Activated CD4-positive, alpha-beta memory T cell treated with anti-CD3 and anti-CD28 coated beads for 36 hours (primary cell): ENCODE measurements at regions not wholly inside any gene's neighbourhood (a gene's known extent, or its start where the extent isn't known, plus 50 kb on each side); places are given as distances from the start of the nearest gene placed in this dataset.

Experiments used
- CTCF ChIA-PET: fragments of 350-600 bp; sonication (Branson Sonifier 250); formaldehyde crosslinking; loops from one replicate; lab custom pipeline; 2021; ENCODE audit warnings: antibody characterized with exemption, inconsistent platforms; lab: Charles Lee
- POLR2A ChIA-PET: fragments of 350-600 bp; sonication (Branson Sonifier 250); formaldehyde crosslinking; loops from one replicate; lab custom pipeline; 2021; ENCODE audit warnings: antibody characterized with exemption; lab: Charles Lee
- DNase-seq: peaks from one replicate; pipeline ENCODE4 v3.0.0-alpha.2; 2020
- H3K27ac Mint-ChIP-seq: one replicate; pipeline ENCODE4 v1.8.0; 2021; ENCODE audit warnings: mixed read lengths
- H3K27me3 Mint-ChIP-seq: one replicate; pipeline ENCODE4 v1.8.0; 2021; ENCODE audit warnings: mixed read lengths
- H3K36me3 Mint-ChIP-seq: one replicate; pipeline ENCODE4 v1.8.0; 2021; ENCODE audit warnings: mixed read lengths
- H3K4me1 Mint-ChIP-seq: one replicate; pipeline ENCODE4 v1.8.0; 2021; ENCODE audit warnings: low read depth, mixed read lengths
- H3K4me3 Mint-ChIP-seq: one replicate; pipeline ENCODE4 v1.8.0; 2021; ENCODE audit warnings: mild to moderate bottlenecking, mixed read lengths
- H3K9me3 Mint-ChIP-seq: one replicate; pipeline ENCODE4 v1.8.0; 2021; ENCODE audit warnings: mixed read lengths
- intact Hi-C: fragments of 100-400 bp; cut with micrococcal nuclease; formaldehyde crosslinking; loops from one replicate; pipeline ENCODE4 v1.15.1; 2023

DNA sequence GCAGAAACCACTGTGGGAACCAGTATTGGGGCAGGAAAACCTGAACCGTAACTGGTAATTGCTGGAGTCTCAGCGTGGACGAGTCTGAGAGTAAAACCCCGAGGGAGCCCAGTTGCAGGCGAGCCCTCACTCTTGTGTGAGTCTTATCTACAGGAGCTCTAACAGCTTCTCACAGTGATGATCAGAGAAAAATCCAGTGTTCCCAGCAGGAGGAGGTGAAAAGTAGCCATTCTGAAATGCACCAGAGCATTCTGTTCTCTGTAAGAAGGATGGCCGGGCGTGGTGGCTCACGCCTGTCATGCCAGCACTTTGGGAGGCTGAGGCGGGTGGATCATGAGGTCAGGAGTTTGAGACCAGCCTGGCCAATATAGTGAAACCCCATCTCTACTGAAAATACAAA is 161.2 kb downstream of the COPRS start:
- H3K9me3 Mint-ChIP-seq, result no peaks in the 10 kb centered on the region
- intact Hi-C loops, result no loop called here
- no peak overlapping the region for H3K27ac Mint-ChIP-seq
- H3K4me3 Mint-ChIP-seq, result no peak overlapping the region
- ChIA-PET CTCF (no interaction called here), POLR2A (no interaction called here)
- H3K27me3 Mint-ChIP-seq, result peaks cover 10% of the 10 kb centered on the region
- no peaks in the 10 kb centered on the region for H3K4me1 Mint-ChIP-seq
- no peaks in the 10 kb centered on the region for H3K36me3 Mint-ChIP-seq
- no peak for DNase-seq

GRCh38 chr17:31696703-31697325 is 162.2 kb downstream of the COPRS start:
- intact Hi-C loops, result no loop called here
- Mint-ChIP-seq H3K4me1 (no peaks in the 10 kb centered on the region), H3K9me3 (no peaks in the 10 kb centered on the region), H3K27ac (no peak overlapping the region), H3K4me3 (no peak overlapping the region), H3K27me3 (peaks cover 7% of the 10 kb centered on the region), H3K36me3 (no peaks in the 10 kb centered on the region)
- no peak for DNase-seq
- ChIA-PET CTCF (no interaction called here), POLR2A (no interaction called here)

GRCh38 chr17:31696184-31696602 is 162.9 kb downstream of the COPRS start:
- ChIA-PET POLR2A (no interaction called here), CTCF (interaction anchor here (0.7 kb wide), 1 partner anchor 105 kb away, joined by 3 read pairs; no protein-coding TSS in a partner anchor)
- Mint-ChIP-seq H3K4me3 (no peak overlapping the region), H3K9me3 (no peaks in the 10 kb centered on the region), H3K4me1 (no peaks in the 10 kb centered on the region), H3K36me3 (no peaks in the 10 kb centered on the region), H3K27me3 (peaks cover 6% of the 10 kb centered on the region), H3K27ac (no peak overlapping the region)
- DNase-seq, result no peak
- intact Hi-C loops, result no loop called here

GRCh38 chr17:31695456-31696090 is 163.5 kb downstream of the COPRS start:
- Mint-ChIP-seq H3K4me1 (no peaks in the 10 kb centered on the region), H3K36me3 (no peaks in the 10 kb centered on the region), H3K4me3 (no peak overlapping the region), H3K27ac (no peak overlapping the region), H3K9me3 (no peaks in the 10 kb centered on the region), H3K27me3 (peaks cover 5% of the 10 kb centered on the region)
- DNase-seq, result no peak
- ChIA-PET CTCF (interaction anchor here (0.7 kb wide), 1 partner anchor 106 kb away, joined by 3 read pairs; no protein-coding TSS in a partner anchor), POLR2A (no interaction called here)
- intact Hi-C loops, result no loop called here

DNA sequence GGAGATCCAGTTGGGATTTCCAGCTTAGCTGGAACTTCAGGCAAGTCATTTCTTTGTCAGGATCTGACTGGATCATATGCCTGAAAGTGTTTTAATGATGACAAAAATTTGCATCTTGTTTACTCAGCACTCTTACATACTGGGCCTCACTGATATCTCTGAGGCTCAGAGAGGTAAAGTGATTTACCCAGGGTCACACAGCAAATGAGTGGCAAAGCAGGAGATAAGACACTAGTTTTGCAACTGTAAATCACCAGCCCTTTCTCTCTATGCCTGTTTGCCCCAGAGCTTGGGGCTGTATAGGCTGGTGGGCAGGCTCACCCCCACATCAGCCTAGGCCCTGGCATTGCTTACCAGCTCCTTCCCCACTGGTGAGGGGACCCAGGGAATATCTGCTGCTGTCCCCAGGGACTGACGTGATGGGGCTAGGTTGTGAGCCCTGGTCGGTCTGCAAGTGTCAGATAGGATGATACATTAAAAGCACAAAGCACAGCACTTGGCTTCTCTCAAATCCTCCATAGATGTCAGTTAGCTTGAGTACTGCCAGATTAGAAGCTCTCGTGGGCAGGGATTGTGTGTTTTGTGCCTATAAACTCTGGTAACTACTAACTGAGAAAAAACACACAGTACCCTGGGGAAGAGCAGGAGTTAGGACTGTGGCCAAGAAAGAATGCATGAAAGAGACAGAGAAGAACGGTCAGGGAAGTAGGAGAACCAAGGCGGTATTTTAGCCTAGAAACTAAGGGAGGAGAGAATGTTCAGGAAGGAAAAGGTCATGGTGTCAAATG is 165.4 kb downstream of the COPRS start:
- Mint-ChIP-seq H3K36me3 (no peaks in the 10 kb centered on the region), H3K27me3 (no peaks in the 10 kb centered on the region), H3K9me3 (no peaks in the 10 kb centered on the region), H3K4me3 (no peak overlapping the region), H3K4me1 (no peaks in the 10 kb centered on the region), H3K27ac (no peak overlapping the region)
- ChIA-PET CTCF (interaction anchor here (0.7 kb wide), 1 partner anchor 61 kb away, joined by 4 read pairs; no protein-coding TSS in a partner anchor), POLR2A (no interaction called here)
- no peak for DNase-seq
- intact Hi-C loops, result no loop called here

DNA sequence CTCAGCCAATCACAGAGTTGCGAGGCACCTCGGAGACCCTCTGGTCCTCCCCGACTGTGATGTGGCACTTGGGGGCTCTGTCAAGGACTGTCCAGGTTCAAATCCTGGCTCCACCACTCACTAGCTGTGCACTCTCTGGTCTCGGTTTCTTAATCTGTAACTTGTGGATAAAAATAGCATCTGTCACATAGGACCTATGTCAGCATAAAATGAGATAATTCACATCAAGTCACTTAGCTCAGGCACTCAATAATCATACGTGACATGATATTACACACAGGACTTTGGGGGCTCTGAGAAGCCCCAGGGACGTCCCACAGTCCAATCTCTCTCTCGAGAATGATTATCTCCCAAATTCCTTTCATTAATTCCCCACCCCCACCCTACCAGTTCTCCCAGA is 166.4 kb downstream of the COPRS start:
- no peaks in the 10 kb centered on the region for H3K9me3 Mint-ChIP-seq
- no peak for DNase-seq
- no peaks in the 10 kb centered on the region for H3K4me1 Mint-ChIP-seq
- H3K27ac Mint-ChIP-seq, result no peak overlapping the region
- H3K4me3 Mint-ChIP-seq, result no peak overlapping the region
- intact Hi-C loops, result no loop called here
- no peaks in the 10 kb centered on the region for H3K27me3 Mint-ChIP-seq
- no peaks in the 10 kb centered on the region for H3K36me3 Mint-ChIP-seq
- CTCF ChIA-PET, result interaction anchor here (0.7 kb wide), 1 partner anchor 62 kb away, joined by 4 read pairs; no protein-coding TSS in a partner anchor
- POLR2A ChIA-PET, result interaction anchor here (1.0 kb wide), 1 partner anchor 23 kb away, joined by 3 read pairs; no protein-coding TSS in a partner anchor

GRCh38 chr17:31692027-31692426 is 167.0 kb downstream of the COPRS start:
- CTCF ChIA-PET, result no interaction called here
- Mint-ChIP-seq H3K4me3 (no peak overlapping the region), H3K4me1 (no peaks in the 10 kb centered on the region), H3K27ac (no peak overlapping the region), H3K9me3 (no peaks in the 10 kb centered on the region), H3K27me3 (no peaks in the 10 kb centered on the region), H3K36me3 (no peaks in the 10 kb centered on the region)
- POLR2A ChIA-PET, result interaction anchor here (1.0 kb wide), 1 partner anchor 24 kb away, joined by 3 read pairs; no protein-coding TSS in a partner anchor
- DNase-seq, result no peak
- intact Hi-C loops, result no loop called here

- POLR2A ChIA-PET, result no interaction called here
- Mint-ChIP-seq H3K4me1 (no peaks in the 10 kb centered on the region), H3K4me3 (no peak overlapping the region), H3K36me3 (no peaks in the 10 kb centered on the region), H3K27ac (no peak overlapping the region), H3K27me3 (no peaks in the 10 kb centered on the region), H3K9me3 (no peaks in the 10 kb centered on the region)
- intact Hi-C loops, result no loop called here
- CTCF ChIA-PET, result no interaction called here
- no peak for DNase-seq
Measured at GRCh38 chr17:31691251-31691905, 167.7 kb downstream of the COPRS start.

GRCh38 chr17:31690151-31690551 is 168.9 kb downstream of the COPRS start:
- H3K9me3 Mint-ChIP-seq, result no peaks in the 10 kb centered on the region
- H3K27ac Mint-ChIP-seq, result no peak overlapping the region
- no peaks in the 10 kb centered on the region for H3K27me3 Mint-ChIP-seq
- POLR2A ChIA-PET, result no interaction called here
- H3K4me3 Mint-ChIP-seq, result no peak overlapping the region
- CTCF ChIA-PET, result no interaction called here
- no peaks in the 10 kb centered on the region for H3K4me1 Mint-ChIP-seq
- intact Hi-C loops, result no loop called here
- DNase-seq, result no peak
- H3K36me3 Mint-ChIP-seq, result no peaks in the 10 kb centered on the region

- Mint-ChIP-seq H3K4me1 (no peaks in the 10 kb centered on the region), H3K36me3 (no peaks in the 10 kb centered on the region), H3K27ac (no peak overlapping the region), H3K4me3 (no peak overlapping the region), H3K27me3 (peaks cover 3% of the 10 kb centered on the region), H3K9me3 (no peaks in the 10 kb centered on the region)
- ChIA-PET POLR2A (no interaction called here), CTCF (no interaction called here)
- intact Hi-C loops, result loop anchor here (10.0 kb wide), 1 partner anchor 134 kb away; no protein-coding TSS in a partner anchor
- DNase-seq, result no peak
Measured at GRCh38 chr17:31688701-31689100, 170.3 kb downstream of the COPRS start.

- intact Hi-C loops, result loop anchor here (10.0 kb wide), 1 partner anchor 133 kb away; no protein-coding TSS in a partner anchor
- Mint-ChIP-seq H3K9me3 (no peaks in the 10 kb centered on the region), H3K27me3 (peaks cover 9% of the 10 kb centered on the region), H3K4me1 (no peaks in the 10 kb centered on the region), H3K4me3 (no peak overlapping the region), H3K36me3 (no peaks in the 10 kb centered on the region), H3K27ac (no peak overlapping the region)
- ChIA-PET CTCF (no interaction called here), POLR2A (no interaction called here)
- no peak for DNase-seq
Measured at GRCh38 chr17:31687505-31688126, 171.4 kb downstream of the COPRS start.
